GM13977 (cell line): ENCODE measurements at regions not wholly inside any gene's neighbourhood (a gene's known extent, or its start where the extent isn't known, plus 50 kb on each side); places are given as distances from the start of the nearest gene placed in this dataset.

Experiments used
- DNase-seq: peaks from one replicate; pipeline ENCODE4 v3.0.0; 2012; ENCODE audit warnings: low spot score
- in situ Hi-C: fragments of 300-500 bp; cut with MboI; formaldehyde crosslinking; loops from one replicate; pipeline ENCODE4 v1.12.0; 2022; ENCODE audit warnings: low sequenced_read_pairs, low pct_unique_long_range_greater_than_20kb, mixed read lengths, inconsistent platforms; ENCODE audit not compliant: unreplicated experiment
- TF ChIP-seq, protein P1 (sequence below): IDR thresholded peaks from 2 replicates; pipeline ENCODE4 v1.5.1; 2012; ENCODE audit warnings: mild to moderate bottlenecking, control low read depth; ENCODE audit not compliant: insufficient read depth; ENCODE audit errors: extremely low read depth, missing control alignments

DNA sequence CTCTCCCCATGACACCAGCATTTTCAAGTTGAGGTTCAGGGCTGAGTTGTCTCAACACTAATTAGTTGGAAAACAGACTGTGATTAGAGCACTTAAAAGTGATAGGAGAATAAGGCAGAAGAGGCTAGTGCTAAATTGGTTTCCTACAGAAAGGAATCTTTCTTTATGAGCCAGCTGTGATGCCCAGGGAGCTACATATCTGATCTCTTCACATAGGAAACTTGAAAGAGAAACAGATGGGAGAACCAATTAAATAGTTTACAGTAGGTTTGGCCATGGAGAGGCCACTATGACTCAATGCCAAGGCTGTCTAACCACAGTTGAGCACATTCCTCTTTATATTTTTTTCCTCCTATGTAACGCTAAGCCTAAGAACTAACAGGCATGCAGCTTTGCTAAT, 418.3 kb upstream of the CYRIA start:
- in situ Hi-C loops, result no loop called here
- TF ChIP-seq, protein P1, sequence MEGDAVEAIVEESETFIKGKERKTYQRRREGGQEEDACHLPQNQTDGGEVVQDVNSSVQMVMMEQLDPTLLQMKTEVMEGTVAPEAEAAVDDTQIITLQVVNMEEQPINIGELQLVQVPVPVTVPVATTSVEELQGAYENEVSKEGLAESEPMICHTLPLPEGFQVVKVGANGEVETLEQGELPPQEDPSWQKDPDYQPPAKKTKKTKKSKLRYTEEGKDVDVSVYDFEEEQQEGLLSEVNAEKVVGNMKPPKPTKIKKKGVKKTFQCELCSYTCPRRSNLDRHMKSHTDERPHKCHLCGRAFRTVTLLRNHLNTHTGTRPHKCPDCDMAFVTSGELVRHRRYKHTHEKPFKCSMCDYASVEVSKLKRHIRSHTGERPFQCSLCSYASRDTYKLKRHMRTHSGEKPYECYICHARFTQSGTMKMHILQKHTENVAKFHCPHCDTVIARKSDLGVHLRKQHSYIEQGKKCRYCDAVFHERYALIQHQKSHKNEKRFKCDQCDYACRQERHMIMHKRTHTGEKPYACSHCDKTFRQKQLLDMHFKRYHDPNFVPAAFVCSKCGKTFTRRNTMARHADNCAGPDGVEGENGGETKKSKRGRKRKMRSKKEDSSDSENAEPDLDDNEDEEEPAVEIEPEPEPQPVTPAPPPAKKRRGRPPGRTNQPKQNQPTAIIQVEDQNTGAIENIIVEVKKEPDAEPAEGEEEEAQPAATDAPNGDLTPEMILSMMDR, result no peak
- DNase-seq, result no peak

DNA sequence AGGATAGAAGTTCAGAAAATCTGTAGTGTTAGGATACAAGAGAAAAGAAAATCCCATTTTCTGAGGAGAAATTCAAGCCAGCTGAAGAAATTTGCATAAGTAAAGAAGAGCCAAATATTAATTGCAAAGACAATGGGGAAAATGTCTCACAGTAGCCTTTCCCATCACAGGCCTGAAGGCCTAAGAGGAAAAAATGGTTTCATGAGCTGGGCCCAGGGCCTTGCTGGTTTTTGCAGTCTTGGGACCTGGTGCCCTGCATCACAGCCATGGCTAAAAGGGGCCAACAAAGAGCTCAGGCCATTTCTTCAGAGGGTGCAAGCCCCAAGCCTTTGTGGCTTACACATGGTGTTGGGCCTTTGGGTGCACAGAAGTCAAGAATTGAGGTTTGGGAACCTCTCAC, 413.6 kb upstream of the CYRIA start:
- in situ Hi-C loops, result no loop called here
- TF ChIP-seq, protein P1, result no peak
- no peak for DNase-seq

DNA sequence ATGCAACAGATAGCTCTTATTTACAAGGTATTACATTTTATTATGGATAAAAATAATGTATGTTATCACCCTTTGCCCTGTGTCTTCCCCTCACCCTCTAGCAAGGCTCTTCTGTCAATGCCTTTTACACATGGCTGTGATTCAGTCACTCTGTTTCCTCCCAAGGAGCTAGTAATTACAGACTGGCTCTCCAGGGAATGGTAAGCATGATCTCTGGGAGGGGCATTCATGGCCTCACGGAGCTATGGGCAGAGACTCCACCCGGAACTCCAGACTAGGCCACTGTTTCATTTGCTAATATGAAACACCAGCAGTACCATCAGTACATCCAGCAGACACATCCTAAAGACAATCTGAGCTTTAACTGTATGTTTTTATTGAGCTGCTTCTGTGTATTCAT, 410.9 kb upstream of the CYRIA start:
- no peak for DNase-seq
- in situ Hi-C loops, result no loop called here
- TF ChIP-seq, protein P1, result no peak

DNA sequence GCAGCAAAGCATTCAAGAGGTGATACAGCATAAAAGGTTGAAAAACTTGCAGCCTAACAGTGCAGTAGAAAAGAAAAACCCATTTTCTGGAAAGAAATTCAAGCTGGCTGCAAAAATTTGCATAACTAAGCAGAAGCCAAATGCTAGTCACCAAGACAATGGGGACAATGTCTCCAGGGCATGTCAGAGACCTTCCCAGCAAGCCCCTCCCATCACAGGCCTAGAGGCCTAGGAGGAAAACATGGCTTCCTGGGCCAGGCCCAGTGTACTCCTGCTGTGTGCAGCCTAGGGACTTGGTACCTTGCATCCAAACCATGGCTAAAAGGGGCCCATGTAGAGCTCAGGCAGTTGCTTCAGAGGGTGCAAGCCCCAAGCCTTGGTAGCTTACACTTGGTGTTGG, 405.1 kb upstream of the CYRIA start:
- DNase-seq, result no peak
- in situ Hi-C loops, result no loop called here
- TF ChIP-seq, protein P1, result no peak

DNA sequence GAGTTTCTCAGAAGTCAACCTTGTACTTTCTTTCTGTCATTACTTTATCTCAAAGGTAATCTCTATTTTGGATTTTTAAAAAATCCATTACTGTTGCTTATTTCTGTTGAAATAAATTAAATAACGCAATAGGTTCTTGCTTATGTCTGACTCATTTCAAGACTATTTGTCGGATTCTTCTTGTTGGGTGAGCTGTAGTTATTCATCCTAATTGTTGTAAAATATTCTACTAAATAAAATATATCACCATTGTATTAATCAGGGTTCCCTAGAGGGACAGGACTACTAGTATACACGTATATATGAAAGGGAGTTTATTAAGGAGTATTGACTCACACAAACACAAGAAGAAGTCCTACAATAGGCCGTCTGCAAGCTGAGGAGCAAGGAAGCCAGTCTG, 403.9 kb upstream of the CYRIA start:
- in situ Hi-C loops, result no loop called here
- DNase-seq, result no peak
- TF ChIP-seq, protein P1, result no peak

DNA sequence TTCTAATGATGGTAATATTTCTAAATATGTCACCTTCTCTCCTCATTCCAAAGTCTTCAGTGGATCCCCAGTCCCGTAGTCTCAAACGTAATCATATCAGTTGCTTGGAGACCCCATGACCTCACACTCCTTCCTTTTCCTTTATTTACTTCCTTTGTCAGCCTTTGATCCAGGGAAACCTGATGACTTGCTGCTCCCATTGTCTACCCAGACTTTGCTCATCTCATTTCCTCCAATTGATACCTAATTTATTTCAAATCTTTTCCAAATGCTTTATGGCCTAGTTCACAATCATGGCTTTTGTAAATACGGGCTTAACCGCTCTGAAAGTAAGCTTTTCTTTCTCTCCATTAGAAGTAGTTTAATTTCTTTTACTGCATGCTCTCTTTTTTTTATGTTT, 402.4 kb upstream of the CYRIA start:
- TF ChIP-seq, protein P1, result no peak
- in situ Hi-C loops, result no loop called here
- DNase-seq, result no peak

DNA sequence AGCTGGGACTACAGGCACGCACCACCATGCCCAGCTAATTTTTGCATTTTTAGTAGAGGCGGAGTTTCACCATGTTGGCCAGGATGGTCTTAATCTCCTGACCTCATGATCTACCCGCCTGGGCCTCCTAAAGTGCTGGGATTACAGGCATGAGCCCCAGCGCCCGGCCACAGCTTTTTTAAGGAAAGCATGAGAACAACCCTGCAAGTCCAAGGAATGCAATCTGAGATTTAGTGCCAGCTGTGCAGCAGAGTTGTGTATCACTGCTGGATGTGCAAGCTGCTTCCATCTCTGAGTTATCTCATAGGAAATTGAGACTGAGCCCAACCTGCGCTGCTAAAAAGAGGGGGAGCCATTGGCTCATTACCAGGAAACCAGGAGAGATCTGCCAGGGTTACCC, 399.9 kb upstream of the CYRIA start:
- in situ Hi-C loops, result no loop called here
- DNase-seq, result no peak
- TF ChIP-seq, protein P1, result no peak
